Left hindlimb (tissue), 1 donor: ENCODE measurements at regions not wholly inside any gene's neighbourhood (a gene's known extent, or its start where the extent isn't known, plus 50 kb on each side); places are given as distances from the start of the nearest gene placed in this dataset.

Experiments used
- DNase-seq: peaks from one replicate; pipeline ENCODE4 v3.0.0-alpha.2; 2018

DNA sequence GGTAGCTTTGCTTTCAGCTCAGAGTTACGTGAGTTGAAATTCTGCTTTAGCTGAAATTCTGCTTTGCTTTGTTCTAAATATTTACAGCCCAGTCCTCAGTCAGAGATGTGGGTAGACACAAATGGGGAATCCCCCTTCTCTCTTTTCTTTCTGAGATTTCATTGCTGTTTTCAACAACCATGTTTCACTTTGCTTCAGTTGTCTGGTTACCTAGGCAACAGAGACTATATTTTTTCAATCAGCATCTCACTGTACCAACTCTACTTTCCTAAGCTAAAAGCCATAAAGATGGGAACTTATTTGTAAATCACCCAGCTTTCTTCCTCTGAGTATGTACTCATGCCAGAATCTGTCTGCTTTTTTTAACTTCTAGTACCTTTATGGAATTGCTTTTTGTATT lies 509.0 kb downstream of the OLFM4 start:
- no peak for DNase-seq

DNA sequence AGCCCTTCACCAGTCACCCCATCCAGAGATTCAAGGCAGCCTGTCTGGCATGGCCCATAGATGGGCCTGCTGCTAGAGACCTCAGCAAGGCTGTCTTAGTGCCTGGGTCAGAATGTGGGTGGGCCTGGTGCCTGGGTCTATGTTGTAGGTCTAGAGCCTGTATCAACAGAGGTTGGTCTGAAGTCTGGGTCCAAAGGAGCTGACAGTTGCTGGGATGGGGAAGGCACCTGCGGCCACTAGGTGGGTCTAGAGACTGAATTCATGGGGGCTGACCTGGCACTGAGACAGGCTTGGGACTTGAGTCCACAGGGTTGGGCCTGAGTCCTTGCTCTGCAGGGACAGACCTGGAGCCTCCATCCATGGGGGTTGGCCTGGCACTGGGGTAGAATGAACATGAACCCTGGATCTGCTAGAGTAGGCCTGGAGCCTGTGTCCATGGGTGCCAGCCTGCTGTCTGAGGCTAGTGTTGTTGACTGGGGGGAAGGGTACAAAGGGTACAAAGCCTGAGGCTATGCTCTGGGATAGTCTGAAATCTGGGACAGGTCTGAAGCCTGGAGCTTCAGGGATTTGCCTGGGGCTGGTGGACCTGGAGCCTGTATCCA lies 516.8 kb downstream of the OLFM4 start:
- no peak for DNase-seq

DNA sequence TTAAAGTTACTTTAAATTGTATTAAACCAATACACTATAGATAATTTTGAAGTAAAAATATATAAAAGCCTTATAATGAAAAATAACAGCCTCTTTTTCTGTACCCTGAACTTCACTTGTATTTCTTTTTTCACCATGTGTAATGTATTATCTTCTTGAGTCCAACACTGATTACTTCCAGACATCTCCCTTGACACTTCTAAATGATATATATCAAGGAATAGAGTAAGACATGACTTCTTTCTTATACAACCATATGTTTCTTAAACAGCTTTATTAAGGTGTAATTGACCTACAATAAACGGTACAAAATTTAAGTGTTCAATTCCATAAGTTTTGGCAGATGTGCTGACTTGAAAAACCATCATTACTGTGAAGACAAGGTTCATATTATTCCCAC lies 531.9 kb downstream of the OLFM4 start:
- DNase-seq = no peak

- DNase-seq = no peak
Observed at GRCh38 chr13:53562419-53562818, 533.8 kb downstream of the OLFM4 start.

GRCh38 chr13:53568491-53568890 lies 539.9 kb downstream of the OLFM4 start:
- no peak for DNase-seq

GRCh38 chr13:53569453-53569852 lies 540.8 kb downstream of the OLFM4 start:
- peak; percentile 51 for DNase-seq

DNA sequence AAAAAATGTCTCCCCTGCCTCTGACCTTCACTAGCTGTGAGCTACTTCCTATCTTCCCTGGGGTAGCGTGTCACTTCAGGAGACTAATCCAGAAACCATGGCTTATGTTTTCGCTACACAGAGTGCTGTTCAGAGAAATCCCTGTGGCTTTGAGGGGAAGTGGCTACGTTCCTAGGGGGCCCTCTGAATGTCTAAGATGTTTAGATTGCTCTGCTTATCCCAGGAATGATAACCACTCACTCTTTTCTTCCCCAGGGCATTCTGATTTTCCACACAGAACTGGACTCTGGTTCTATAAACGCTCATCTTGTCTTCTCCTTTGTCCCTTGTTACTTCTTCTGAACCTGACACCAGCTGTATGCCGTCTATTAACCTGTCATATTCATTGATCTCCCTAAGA lies 572.5 kb downstream of the OLFM4 start:
- DNase-seq = no peak

DNA sequence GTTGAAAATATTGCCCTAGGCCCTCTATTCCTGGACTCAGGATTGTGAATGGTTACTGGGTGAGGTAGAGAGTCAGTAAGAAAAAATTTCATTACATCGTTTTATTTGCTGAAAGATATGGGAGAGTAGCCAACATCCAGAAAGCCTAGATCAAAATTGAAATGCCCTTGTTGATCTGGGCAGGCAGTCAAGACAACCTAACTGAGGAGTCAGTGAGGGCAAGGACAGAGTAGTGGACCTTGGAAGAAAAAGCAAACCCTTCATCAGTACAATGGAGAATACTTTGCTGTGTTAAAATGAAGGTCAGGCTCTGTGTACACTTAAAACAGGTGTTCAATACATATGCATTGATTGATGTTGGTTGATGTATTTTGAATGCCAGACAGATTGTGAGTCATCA lies 576.7 kb downstream of the OLFM4 start:
- DNase-seq = no peak

DNA sequence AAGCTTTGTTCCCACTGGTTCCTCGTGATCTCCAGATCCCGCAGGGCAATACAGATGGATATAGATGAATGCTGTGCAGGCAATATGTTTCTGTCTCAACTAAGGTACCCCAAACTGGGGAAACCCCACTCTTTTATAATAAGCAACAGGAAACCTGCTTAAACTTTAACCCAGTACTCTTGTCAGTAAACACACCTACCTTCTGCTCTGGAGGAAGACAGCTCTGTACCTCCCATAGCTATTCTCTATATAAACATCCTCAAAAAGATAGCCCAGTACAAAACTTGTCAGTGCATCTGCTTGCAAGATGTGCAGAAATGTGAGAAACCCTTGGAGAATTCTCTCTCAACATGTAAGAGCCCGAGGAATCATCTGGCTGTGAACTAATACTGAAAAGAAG lies 583.6 kb downstream of the OLFM4 start:
- no peak for DNase-seq

DNA sequence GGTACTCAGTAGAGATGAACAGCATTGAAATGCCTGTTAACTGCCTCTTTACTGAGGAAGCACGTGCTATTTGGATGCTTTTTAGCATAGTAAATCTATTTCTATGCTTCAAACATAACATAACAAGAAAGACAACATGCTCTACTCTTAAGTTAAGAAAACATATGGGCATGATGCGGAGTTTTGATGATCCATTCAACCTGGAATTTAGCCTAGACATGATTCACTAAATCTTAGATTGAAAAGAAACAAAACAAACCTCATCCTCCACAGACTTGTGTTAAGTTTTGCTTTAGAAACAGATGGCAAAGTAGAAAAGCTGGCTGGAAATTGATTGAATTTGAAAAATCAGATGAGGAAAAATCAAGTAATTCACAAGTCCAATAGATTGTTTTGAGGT lies 593.8 kb downstream of the OLFM4 start:
- DNase-seq = no peak

DNA sequence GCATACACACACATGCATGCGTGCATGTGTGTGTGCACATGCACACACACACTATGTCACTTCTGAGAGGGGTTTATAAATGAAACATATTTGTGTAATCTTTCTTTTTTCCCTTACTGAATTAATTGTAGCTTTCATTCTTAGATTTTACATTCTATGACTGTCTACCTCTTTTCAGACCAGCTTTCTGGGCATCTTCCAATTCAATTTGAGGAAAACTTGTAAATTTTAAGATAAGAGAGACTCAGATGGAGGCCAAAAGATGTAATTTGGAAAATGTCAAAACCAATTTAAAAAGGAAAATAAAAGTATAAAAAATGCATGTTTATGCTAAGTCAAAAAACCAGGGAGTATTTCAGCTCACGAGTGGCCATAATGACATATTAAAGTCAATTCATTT lies 594.5 kb downstream of the OLFM4 start:
- no peak for DNase-seq

GRCh38 chr13:53631511-53631910 lies 602.9 kb downstream of the OLFM4 start:
- no peak for DNase-seq

DNA sequence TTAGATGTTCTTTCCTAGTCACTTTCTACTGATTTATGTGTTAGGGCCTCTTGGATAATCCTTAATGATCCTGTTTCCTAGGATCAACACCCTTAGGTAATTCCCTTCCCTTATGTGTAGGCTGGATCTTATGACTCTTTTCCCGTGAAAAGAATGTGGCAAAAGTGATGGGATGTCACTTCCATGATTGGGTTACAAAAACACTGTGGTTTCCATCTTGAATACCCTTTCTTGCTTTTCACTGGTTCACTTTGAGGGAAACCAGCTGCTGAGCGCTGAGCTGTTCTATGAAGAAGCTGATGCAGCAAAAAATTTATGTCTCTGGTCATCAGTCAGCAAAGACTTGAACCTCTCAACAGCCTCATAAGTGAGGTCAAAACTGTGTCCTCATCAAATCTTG lies 609.4 kb downstream of the OLFM4 start:
- DNase-seq = no peak

DNA sequence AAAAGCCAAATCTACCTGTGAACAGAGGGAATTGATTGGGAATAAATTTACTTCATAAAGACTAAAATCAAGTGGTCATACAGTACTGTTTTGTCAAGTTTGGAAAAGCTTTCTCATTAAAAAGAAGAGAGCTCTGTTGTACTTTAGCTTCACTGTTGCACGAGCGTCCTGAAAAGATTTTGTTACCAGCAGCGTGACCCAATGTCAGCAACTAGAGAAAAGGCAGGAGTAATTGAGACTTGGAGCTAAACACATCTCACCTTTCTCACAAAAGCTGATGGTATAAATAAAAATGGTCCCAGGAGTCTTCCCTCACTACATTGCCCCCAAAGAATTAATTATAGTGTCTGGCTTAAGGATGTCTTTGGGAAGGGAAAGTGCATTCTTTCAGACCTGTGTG lies 613.7 kb downstream of the OLFM4 start:
- no peak for DNase-seq

GRCh38 chr13:53648673-53649072 lies 620.1 kb downstream of the OLFM4 start:
- no peak for DNase-seq

DNA sequence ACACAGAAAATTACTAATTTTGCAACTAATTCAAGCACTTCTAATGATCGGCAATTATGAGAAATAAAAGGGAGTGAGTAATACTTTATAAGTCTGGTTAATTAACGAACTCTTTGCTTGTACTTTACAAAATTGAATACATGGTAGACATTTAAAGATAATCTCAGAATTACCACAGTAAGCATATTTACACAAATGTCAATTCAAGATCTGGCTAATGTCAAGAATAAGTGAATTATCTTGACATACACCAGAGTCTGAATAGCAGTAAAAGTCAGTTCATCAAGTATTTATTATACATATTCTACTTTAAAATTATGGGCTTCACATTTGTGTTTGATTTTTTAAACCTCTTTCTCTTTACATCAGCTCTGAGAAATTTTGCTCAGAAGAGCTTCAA lies 643.4 kb downstream of the OLFM4 start:
- no peak for DNase-seq

GRCh38 chr13:53683146-53683545 lies 654.5 kb downstream of the OLFM4 start:
- no peak for DNase-seq

DNA sequence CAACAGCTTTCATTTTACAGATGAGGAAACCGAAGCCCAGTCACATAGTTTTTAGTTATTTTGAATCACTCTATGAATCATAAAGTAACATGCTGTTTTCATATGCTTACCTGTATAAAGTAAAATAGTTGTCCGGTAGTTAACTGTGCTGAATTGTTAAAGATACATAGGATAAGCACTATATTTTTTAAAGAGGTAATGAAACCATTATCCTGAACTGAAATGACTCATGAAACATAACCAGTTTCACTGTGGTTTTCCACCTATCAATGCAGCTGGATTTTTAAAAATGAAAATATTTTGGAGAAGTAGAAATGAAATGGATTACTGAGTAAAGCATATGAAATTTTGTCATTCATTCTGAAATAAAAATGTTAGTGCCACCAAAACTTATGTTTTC lies 655.0 kb downstream of the OLFM4 start:
- DNase-seq = no peak

GRCh38 chr13:53691417-53691816 lies 662.8 kb downstream of the OLFM4 start:
- DNase-seq = no peak

DNA sequence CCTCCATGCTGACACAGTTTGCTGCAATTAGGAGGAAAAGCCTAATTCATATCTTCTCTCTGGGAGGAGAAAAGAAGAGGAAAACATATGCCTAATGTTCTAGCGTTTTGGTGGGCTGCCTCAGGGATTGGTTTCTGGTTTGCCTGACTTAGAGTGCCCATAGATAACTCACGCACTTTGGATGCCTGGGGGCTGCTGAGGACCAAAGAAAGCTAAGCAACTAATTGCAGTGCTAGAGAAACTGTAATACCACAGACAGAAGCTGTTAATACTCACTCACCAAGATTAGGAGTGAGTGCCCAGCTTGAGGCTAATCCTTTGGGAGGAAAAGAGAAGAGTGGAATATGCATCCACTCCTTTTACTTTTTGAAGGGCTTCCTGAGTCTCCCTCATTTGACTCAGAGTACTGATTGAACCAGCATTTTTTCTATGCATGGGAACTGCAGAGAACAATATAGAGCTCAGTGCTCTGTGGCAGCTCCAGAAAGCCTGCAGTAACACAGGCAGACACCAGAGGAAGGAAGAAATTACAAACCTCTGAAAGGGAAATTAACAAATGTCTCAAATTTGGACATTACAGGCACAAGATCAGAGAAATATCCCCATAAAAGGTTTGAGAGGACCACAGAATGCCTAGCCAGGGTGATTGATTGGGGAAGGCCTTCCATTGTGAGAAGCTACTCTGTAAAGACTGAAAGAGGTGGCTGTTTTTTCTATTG lies 666.4 kb downstream of the OLFM4 start:
- DNase-seq = no peak

DNA sequence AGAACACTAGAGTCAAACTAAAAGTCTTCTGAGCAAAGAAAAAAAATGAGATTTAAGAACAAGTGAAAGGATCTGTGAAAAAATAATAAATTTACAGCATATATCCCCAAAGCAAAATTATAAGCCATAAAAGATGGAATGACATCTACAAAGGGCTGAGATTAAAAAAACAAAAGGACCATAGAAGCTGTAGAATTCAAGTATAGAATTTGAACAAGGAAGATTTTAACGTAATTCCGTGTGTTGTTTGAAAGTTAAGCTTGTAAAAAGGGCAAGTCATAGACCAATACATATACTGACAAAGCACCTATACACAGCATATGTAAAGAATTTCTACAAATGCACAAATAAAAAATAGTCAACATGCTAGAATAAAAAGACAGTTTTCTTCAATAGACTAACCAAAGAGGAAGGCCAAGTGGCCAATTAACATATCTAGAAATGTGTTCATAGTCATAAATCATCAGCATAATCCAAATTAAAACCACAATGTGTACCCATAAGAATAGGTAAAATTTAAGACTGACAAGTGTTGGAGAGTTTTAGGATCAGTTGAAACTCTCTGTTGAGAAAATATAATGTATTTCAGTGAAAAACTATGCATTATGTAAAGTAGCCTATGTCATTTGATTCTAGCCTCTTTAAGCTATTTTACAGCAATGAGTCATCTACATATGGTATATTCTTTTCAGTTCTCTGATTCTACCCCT lies 674.9 kb downstream of the OLFM4 start:
- no peak for DNase-seq

GRCh38 chr13:53719281-53719680 lies 690.7 kb downstream of the OLFM4 start:
- DNase-seq = no peak

- DNase-seq = no peak
Observed at GRCh38 chr13:53732664-53733063, 704.1 kb downstream of the OLFM4 start.

DNA sequence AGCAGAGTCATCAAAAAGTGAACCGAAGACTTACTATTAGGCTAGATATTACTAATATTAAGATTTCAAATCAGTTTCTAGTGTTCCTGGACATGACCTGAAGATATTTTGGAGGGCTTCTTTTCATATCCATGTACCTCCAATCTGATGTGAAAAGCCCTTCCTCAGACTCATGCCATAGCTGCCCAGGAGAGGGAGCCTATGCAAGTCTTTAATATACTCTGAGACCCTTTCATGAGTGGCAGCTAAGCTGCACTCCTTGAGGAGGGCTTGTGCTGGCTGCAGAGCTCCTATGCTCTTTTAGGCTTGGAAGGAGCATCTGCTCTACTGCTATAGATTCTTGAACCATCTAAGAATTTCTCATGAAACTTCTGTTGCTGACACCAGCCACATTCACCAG lies 715.3 kb downstream of the OLFM4 start:
- DNase-seq = no peak
